Peyer's patch (tissue), 4 donors: ENCODE measurements at regions not wholly inside any gene's neighbourhood (a gene's known extent, or its start where the extent isn't known, plus 50 kb on each side); places are given as distances from the start of the nearest gene placed in this dataset.

ENCODE experiments used
- POLR2A ChIP-seq, 2 donors: fragments of 450-650 bp; IDR thresholded peaks; one replicate each; pipeline ENCODE4 v1.5.1; 2017; ENCODE audit warnings: antibody characterized with exemption in 2 of 2, mild to moderate bottlenecking in 2 of 2, moderate library complexity in 2 of 2
- TF ChIP-seq, protein P1 (sequence below), 6 experiments: fragments of 450-650 bp in 4 of 6; fragments of 200-600 bp in 2 of 6; sonication (generic) in 1 of 6; IDR thresholded peaks; one replicate each; pipeline ENCODE4 v1.5.1; 2017 to 2019; ENCODE audit warnings: antibody characterized with exemption in 6 of 6, mild to moderate bottlenecking in 3 of 6, moderate library complexity in 1 of 6

DNA sequence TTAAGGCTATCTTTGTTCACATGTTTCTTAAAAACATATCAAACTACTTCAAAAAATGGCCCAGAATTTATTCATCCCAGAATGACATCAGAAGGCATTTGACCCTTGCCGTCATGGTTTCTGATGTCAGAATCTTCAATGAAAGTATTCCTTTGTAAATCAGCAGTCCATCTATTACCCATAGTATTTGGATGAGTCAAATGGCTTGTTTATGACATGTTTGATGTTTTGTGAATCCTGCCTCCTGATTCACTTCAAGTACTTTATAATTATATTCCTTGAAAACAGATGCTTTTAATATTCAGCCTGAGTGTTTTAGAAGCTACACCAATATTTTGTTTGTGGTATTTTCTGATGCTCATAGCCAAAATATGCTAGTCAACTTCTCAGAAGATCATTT lies 200.8 kb upstream of the MEF2C start:
- TF ChIP-seq, protein P1, sequence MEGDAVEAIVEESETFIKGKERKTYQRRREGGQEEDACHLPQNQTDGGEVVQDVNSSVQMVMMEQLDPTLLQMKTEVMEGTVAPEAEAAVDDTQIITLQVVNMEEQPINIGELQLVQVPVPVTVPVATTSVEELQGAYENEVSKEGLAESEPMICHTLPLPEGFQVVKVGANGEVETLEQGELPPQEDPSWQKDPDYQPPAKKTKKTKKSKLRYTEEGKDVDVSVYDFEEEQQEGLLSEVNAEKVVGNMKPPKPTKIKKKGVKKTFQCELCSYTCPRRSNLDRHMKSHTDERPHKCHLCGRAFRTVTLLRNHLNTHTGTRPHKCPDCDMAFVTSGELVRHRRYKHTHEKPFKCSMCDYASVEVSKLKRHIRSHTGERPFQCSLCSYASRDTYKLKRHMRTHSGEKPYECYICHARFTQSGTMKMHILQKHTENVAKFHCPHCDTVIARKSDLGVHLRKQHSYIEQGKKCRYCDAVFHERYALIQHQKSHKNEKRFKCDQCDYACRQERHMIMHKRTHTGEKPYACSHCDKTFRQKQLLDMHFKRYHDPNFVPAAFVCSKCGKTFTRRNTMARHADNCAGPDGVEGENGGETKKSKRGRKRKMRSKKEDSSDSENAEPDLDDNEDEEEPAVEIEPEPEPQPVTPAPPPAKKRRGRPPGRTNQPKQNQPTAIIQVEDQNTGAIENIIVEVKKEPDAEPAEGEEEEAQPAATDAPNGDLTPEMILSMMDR (IDR thresholded peaks at IDR 0.05) = no peak
- no peak for TF ChIP-seq POLR2A (IDR thresholded peaks at IDR 0.05)
